Thyroid gland (tissue), 4 donors: ENCODE measurements at regions not wholly inside any gene's neighbourhood (a gene's known extent, or its start where the extent isn't known, plus 50 kb on each side); places are given as distances from the start of the nearest gene placed in this dataset.

Experiments used
- DNase-seq, 2 donors: peaks; one replicate each; pipeline ENCODE4 v3.0.0-alpha.2; 2019
- H3K27ac ChIP-seq, 3 donors: fragments of 200-600 bp; sonication (generic); 1 replicate in 2 of 3; 2 replicates in 1 of 3; pipeline ENCODE4 v1.5.1; 2016 to 2019; ENCODE audit warnings: mild to moderate bottlenecking in 1 of 3, moderate library complexity in 1 of 3
- H3K27me3 ChIP-seq: fragments of 200-600 bp; sonication (generic); one replicate; pipeline ENCODE4 v1.5.1; 2019
- H3K36me3 ChIP-seq, 2 donors: fragments of 200-600 bp; sonication (generic); one replicate each; pipeline ENCODE4 v1.5.1; 2016 to 2019
- H3K4me1 ChIP-seq, 2 donors: fragments of 200-600 bp; sonication (generic); one replicate each; pipeline ENCODE4 v1.5.1; 2017 to 2019
- H3K4me3 ChIP-seq, 3 donors: fragments of 200-600 bp; sonication (generic); replicated peaks in 1 of 3; 1 replicate in 2 of 3; 2 replicates in 1 of 3; pipeline ENCODE4 v1.5.1; 2016; ENCODE audit warnings: mild to moderate bottlenecking in 1 of 3
- H3K9me3 ChIP-seq: fragments of 200-600 bp; sonication (generic); one replicate; pipeline ENCODE4 v1.5.1; 2017
- POLR2A ChIP-seq, 2 donors: fragments of 450-650 bp; IDR thresholded peaks; one replicate each; pipeline ENCODE4 v1.6.1; 2017; ENCODE audit warnings: antibody characterized with exemption in 2 of 2, mild to moderate bottlenecking in 2 of 2, moderate library complexity in 1 of 2
- WGBS, 2 donors: methylation state at CpG; one replicate each; pipeline ENCODE4 v1.1.5; 2017; 5-methylcytosine and 5-hydroxymethylcytosine counted together
- intact Hi-C: fragments of 100-400 bp; cut with DNase I; formaldehyde crosslinking; loops from one replicate; pipeline ENCODE4 v1.15.1; 2023
- TF ChIP-seq, protein P1 (sequence below), 6 experiments: fragments of 200-600 bp in 3 of 6; fragments of 450-650 bp in 3 of 6; sonication (generic) in 3 of 6; IDR thresholded peaks; one replicate each; pipeline ENCODE4 v1.5.1; 2016 to 2019; ENCODE audit warnings: antibody characterized with exemption in 6 of 6, mild to moderate bottlenecking in 2 of 6, inconsistent platforms in 1 of 6, moderate library complexity in 1 of 6

DNA sequence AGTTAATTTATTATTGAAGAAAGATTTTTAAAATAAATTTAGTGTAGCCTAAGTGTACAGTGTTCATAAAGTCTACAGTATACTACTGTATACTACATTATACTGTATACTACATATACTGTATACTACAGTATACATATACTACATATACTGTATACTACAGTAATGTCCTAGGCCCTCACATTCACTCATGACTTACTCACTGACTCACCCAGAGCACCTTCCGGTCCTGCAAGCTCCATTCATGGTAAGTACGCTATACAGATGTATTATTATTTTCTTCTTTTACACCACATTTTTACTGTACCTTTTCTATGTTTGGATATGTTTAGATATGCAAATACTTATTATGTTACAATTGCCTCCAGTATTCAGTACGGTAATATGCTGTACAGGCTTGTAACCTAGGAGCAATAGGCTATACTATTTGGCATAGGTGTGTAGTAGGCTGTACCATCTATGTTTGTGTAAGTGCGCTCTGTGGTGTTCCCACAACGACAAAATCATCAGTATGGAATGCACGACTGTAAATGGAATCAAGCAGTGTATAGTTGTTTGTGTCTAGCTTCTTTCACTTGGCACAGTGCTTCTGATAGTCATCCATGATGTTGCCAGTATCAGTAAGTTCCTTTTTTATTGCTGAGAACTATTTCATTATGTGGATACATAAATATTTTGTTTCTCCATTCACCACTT is 245.7 kb downstream of the MTX2 start:
- Histone ChIP-seq H3K4me1 (no peaks in the 10 kb centered on the region), H3K36me3 (no peaks in the 10 kb centered on the region), H3K27me3 (no peaks in the 10 kb centered on the region), H3K9me3 (no peaks in the 10 kb centered on the region), H3K27ac (no peak overlapping the region), H3K4me3 (no peak overlapping the region)
- intact Hi-C loops: no loop called here
- TF ChIP-seq POLR2A (IDR thresholded peaks at IDR 0.05): no peak
- TF ChIP-seq, protein P1, sequence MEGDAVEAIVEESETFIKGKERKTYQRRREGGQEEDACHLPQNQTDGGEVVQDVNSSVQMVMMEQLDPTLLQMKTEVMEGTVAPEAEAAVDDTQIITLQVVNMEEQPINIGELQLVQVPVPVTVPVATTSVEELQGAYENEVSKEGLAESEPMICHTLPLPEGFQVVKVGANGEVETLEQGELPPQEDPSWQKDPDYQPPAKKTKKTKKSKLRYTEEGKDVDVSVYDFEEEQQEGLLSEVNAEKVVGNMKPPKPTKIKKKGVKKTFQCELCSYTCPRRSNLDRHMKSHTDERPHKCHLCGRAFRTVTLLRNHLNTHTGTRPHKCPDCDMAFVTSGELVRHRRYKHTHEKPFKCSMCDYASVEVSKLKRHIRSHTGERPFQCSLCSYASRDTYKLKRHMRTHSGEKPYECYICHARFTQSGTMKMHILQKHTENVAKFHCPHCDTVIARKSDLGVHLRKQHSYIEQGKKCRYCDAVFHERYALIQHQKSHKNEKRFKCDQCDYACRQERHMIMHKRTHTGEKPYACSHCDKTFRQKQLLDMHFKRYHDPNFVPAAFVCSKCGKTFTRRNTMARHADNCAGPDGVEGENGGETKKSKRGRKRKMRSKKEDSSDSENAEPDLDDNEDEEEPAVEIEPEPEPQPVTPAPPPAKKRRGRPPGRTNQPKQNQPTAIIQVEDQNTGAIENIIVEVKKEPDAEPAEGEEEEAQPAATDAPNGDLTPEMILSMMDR (IDR thresholded peaks at IDR 0.05): no peak
- WGBS, 2 donors: 89 to 91% methylated on average over 6 of the region's 6 CpGs
- no peak for DNase-seq

DNA sequence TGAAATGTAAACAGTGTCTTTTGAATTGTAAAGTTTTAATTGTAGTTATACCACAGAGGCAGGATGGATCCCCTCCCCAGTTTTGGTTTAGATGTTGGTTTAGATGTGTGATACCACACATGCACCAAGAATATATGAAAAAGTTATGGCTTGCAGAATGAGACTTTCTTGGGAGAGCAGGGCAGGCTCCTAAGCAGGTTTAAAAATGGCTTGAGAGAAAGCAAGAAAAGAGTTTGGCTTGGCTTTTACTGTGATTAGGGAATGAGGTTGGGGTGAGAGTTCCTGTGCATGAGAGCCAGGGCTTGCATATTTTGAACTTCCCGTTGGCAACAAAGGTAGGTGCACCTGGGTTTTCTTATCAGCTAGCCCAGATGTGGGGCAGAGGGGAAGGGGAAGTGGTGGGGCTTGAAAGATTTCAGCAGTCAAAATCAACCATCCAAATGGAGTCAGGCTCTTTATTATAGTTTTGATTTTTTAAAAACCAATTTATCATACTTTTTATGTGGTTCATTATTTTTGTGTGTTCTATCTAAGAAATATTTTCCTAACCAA is 246.9 kb downstream of the MTX2 start:
- H3K4me3 ChIP-seq: no peak overlapping the region
- WGBS, 2 donors: 62 to 64% methylated on average over 1 of the region's 1 CpG
- H3K27ac ChIP-seq: no peak overlapping the region
- TF ChIP-seq, protein P1 (IDR thresholded peaks at IDR 0.05): no peak
- TF ChIP-seq POLR2A (IDR thresholded peaks at IDR 0.05): no peak
- DNase-seq: no peak
- no peaks in the 10 kb centered on the region for H3K27me3 ChIP-seq
- no peaks in the 10 kb centered on the region for H3K4me1 ChIP-seq
- H3K36me3 ChIP-seq: no peaks in the 10 kb centered on the region
- no peaks in the 10 kb centered on the region for H3K9me3 ChIP-seq
- intact Hi-C loops: no loop called here

DNA sequence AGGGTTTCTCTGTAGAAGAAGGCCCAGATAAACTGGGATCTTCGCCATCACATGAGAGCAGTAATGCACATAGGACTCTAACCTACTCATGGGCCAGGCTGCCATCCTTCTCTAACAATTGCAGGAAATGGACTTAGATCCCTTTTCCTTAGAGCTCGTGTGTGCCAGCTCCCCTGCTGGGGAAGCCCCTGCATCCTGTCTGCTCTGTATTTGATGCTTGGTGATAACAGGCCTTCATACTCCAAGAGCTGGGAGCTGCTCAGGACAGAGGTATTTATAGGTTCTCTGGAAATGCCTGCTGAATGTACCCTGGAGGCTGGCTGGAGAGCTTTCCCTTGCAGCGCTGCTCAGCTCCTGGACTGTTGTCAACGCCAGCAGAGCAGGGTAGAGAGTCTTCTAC is 249.6 kb downstream of the MTX2 start:
- intact Hi-C loops: no loop called here
- TF ChIP-seq, protein P1 (IDR thresholded peaks at IDR 0.05): no peak
- no peak for TF ChIP-seq POLR2A (IDR thresholded peaks at IDR 0.05)
- peaks cover 3% of the 10 kb centered on the region for H3K27me3 ChIP-seq

DNA sequence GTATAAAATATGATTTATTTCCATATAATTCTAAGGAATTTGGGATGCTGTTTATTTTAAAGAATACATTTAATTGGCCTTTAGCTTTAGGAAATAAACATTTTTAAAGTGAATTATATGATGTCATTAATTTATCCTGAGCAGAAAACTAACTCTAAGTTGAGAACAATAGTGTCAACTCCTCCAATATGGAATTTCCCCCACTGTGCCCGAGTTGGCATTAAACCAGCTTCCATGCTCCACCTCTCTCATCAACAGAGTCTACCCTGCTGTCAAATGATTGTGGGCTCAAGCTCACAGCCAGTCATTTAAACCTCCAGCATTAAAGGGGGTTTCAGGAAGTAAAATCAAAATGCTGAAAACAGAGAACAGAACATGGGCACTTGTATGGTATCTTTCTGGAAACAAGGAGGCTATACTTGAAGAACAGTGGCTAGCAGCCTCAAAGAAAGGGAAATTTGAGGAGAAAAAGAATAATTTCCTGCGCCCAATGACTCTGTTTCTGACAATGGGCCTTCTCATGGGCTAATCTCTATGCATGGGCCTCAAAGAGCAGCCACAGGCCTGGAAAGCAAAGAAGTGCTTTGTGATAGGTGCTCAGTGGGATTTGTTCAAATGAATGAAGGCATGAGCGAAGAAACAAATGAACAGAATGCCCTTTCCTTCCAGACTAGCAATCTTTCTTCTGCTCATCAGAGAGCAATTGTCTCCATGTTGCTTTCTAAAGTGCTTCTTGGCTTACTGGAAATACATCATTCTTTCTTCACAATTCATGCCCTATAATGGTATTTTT is 252.8 kb downstream of the MTX2 start:
- Histone ChIP-seq H3K27me3 (peaks cover 3% of the 10 kb centered on the region), H3K36me3 (no peaks in the 10 kb centered on the region), H3K27ac (no peak overlapping the region), H3K9me3 (no peaks in the 10 kb centered on the region), H3K4me1 (peaks cover 7 to 8% of the 10 kb centered on the region in 2 donors), H3K4me3 (no peak overlapping the region)
- WGBS, 2 donors: 72 to 89% methylated on average over 3 of the region's 3 CpGs
- intact Hi-C loops: no loop called here
- DNase-seq: no peak
- TF ChIP-seq, protein P1 (IDR thresholded peaks at IDR 0.05): no peak
- no peak for TF ChIP-seq POLR2A (IDR thresholded peaks at IDR 0.05)

More for the DNA sequence above, 249.6 kb downstream of the MTX2 start:
- Histone ChIP-seq H3K27ac (no peak overlapping the region), H3K36me3 (no peaks in the 10 kb centered on the region), H3K4me3 (no peak overlapping the region), H3K4me1 (no peaks in the 10 kb centered on the region), H3K9me3 (no peaks in the 10 kb centered on the region)
- 72 to 79% methylated on average over 4 of the region's 4 CpGs for WGBS, 2 donors
- no peak for DNase-seq

DNA sequence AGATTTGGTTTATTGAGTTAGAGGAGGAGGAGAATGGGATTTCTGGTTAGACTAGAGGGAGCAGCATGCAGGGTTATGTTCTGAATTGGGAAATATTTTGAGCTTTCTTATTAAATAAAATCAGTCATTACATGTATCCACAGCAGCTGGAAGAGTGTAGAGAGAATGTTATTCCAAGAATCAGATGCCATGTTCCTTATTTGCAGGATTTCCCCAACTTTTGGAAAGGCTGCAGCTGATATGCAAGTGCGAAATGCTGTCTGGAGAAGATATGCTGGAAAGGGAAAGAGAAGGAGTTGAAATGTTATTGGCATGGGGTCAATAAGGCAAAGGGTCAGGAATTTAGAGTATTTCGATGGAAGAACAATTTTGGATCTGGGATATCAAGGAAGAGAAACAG is 255.8 kb downstream of the MTX2 start:
- Histone ChIP-seq H3K4me3 (no peak overlapping the region), H3K27me3 (peaks cover 3% of the 10 kb centered on the region), H3K4me1 (peaks cover 13 to 14% of the 10 kb centered on the region in 2 donors), H3K9me3 (no peaks in the 10 kb centered on the region), H3K27ac (no peak overlapping the region), H3K36me3 (no peaks in the 10 kb centered on the region)
- TF ChIP-seq, protein P1 (IDR thresholded peaks at IDR 0.05): no peak
- no peak for TF ChIP-seq POLR2A (IDR thresholded peaks at IDR 0.05)
- no peak for DNase-seq
- intact Hi-C loops: no loop called here
- 85 to 88% methylated on average over 2 of the region's 2 CpGs for WGBS, 2 donors
